Posterior vena cava (tissue), 2 donors: ENCODE measurements at regions not wholly inside any gene's neighbourhood (a gene's known extent, or its start where the extent isn't known, plus 50 kb on each side); places are given as distances from the start of the nearest gene placed in this dataset.

Experiments used
- DNase-seq: peaks from one replicate; pipeline ENCODE4 v3.0.0-alpha.2; 2020; ENCODE audit warnings: low spot score
- intact Hi-C, 2 donors: fragments of 100-400 bp; cut with DNase I; formaldehyde crosslinking; loops; one replicate each; pipeline versions ENCODE4 v1.14.1 to v1.14.2; 2022 to 2023
- donor health status: DM: yes; HTN: yes; CAD: no.
- donor health status: DM: yes; HTN: yes; CAD: no.

DNA sequence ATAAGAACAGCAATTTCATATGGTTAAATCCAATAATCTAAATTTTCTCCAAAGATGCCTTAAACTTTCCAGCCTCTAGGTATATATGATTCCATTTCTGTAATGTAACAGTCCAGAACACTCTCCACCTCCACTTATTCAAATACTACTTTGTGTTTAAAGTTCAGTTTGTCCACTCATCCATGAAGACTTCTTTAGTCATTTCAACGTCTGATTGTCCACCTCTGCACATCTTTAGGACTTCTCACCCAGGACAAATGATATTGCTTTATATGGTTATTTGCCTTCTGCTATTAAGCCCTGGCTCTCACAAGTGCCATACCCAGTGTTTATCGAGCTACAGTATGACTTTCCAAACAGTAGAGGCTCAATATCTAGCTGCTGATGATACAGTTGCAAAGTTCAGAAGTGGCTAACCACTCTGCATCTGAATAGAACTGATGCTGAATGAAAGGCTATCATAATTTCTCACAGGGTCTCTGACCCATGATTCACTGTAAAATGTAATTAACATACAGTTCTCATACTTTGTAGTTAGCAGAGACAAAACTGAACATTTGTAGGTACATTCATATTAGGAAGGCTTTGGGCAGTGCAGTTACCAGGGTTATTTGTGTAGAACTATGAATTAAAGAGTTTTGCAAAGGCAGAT, 93.7 kb upstream of the MBNL1 start:
- DNase-seq = no peak
- intact Hi-C loops = no loop called here

DNA sequence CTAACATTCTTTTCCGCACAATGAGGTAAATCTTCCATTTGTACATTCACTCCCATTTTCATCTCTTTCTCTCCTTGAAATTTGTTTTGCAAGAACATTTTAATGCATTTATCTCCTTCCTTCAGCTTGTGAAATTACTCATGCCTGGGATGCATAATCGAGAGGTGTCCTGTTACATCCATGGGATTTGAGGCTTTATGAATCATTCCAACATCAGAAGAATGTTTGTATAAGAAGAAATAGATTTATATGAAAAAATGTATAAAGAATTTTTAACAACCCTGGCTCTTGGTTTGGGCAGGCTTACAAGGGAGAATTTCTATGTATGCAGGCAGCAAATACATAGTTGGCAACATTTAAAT, 93.2 kb upstream of the MBNL1 start:
- DNase-seq = no peak
- intact Hi-C loops = no loop called here

DNA sequence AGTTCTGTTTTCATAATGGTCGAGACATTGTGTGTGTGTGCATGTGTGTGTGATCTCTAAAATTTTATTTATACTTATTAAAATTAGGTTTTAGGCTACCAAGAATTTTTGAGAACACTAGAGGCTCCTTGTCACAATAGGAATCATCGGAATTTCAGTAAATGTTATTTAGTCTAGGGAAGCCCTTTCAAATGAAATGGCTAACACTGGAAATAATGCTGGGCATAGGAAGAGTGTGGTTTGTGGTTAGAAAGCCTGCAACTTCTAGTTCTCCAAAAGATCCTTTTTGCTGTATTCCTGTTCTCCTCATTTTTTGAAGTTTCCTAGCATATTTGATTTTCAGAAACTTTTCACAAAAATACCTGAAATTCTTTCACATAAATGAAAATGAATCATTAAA, 92.5 kb upstream of the MBNL1 start:
- DNase-seq = no peak
- intact Hi-C loops = no loop called here

DNA sequence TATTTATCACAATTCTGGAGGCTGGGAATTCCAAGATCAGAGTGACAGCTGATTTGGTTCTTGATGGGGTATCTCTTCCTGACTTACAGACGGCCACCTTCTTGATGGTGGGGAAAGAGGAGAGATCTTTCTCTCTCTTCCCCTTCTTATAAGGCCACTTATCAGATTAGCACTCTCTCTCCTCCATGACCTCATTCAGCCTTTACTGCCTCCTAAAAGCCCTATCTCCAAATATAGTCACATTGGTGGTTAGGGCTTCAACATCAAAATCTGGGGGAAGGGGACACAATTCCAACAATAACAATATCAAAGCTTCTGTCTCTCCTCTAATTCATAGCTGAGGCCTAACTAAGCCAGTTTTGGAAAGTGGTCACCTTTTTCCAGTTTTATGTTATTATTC, 91.7 kb upstream of the MBNL1 start:
- intact Hi-C loops = no loop called here
- DNase-seq = no peak

DNA sequence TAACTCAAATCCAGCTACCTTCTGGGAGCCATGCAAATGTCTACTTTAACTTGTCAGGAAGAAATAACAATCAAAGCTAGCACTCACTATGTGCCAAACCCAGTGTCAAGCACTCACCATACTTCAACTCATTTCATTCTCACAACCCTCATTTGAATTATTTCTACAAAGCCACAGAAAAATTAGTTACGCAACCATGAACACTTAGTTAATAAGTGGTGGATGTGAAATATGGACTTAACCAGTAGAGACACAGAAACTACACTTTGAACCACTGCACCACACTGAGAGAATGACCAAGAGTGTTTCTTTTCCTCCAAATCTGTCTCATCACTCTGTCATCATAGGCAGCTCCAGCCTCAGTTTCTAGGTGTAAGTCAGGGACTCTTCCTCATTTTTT, 91.0 kb upstream of the MBNL1 start:
- intact Hi-C loops = no loop called here
- DNase-seq = no peak

DNA sequence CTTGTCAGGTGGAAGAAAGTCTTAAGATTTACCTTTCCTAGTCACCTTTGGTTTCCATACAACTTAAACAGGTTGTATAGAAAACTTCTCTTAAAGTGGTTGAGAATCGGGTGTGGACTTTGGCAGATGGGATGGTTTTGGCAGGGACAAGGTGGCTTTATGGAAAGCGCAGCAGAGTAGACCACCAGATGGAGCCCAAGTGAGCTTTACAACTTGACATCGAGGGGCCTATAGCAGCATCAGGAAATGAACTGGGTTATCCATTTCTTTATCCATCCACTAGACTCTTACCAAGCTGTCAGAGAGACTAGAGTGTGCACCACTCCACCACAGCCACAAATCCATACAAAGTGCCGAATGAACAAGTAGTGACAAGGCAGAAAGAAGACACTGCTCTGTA, 85.3 kb upstream of the MBNL1 start:
- DNase-seq = no peak
- intact Hi-C loops = no loop called here

DNA sequence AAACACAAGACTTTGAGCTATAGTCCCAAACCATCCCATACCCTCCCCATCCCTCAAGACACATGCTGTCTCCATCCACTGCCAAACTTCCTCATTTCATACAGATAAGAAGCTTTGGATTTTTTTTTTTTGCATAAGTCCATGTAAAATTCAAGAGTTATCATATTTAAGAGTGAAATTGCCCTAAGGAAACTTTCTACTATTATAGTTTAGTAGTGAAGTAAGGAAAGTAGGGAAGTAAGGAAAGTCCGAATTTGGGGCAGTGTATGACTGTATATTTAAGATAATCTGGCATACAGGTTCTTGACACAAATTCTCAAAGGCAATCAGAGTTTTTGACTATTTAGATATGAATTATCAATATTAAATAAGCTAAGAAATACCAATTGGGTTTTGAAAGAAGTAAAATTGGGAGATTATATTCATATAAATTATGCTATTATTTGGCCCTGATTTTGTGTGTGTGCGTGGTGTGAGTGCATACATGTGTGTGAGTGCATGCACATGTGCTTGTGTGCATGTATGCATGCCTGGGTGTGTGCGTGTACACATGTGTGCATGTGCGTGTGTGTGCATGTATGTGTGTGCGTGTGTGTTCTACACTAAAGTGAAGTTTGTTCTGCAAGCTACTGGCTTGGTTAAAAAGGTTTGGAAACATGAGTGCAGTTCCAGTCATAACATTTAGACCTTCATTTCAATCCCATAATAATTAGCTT, 83.6 kb upstream of the MBNL1 start:
- intact Hi-C loops = no loop called here
- no peak for DNase-seq

DNA sequence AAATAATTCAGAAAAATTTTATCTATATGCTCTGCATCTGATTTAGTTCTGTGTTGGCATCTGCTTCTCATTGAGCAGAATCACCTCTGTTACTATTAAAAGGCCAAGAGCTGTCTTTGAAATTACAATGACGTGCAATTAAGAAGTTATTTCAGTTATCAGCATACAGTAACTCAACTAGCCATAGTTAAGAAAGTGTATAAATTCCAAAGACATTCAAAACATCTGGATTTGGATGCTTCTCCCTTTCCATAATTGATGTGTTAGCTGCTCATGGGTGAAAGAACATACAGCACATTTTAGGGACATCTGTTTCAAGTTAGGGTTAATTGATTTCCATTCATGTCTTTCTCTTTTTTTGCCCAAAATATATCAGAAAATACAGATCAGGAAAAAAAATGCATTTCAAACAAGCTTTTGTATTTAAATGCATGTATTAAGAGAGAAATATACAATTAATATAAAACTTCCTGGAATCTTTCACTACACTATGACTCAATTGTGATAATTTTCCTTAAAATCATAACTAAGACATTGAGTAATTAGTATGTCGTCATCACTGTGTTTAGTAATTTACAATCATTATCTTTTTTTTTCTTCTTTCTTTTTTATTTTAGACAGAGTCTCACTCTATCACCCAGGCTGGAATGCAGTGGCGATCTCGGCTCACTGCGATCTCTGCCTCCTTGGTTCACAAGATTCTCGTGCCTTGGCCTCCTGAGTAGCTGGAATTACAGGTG, 82.7 kb upstream of the MBNL1 start:
- intact Hi-C loops = no loop called here
- no peak for DNase-seq

DNA sequence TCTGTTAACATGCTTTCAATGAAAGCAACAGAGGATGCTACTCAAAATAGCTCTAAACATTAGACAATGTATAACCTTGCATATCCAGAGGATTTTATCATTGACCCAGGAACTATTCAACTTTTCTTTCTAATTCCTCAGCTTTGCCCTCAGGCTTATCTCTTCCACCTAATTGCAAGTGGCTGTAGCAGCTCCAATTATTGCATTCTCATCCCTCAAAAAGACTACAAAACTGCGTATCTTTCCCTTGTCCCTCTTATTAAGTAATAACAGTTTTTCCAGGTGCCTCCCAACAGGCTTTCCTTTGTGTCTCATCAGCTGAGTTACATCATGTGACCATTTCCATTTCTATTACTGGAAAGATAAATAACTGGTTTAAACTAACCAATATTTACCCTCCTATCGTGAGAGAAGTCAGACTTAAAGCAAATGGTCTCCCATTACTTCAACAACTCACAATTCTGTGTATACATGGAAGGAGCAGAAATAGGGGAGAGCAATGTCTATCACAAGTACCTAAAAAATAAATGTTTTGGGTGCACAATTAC, 78.0 kb upstream of the MBNL1 start:
- intact Hi-C loops = no loop called here

DNA sequence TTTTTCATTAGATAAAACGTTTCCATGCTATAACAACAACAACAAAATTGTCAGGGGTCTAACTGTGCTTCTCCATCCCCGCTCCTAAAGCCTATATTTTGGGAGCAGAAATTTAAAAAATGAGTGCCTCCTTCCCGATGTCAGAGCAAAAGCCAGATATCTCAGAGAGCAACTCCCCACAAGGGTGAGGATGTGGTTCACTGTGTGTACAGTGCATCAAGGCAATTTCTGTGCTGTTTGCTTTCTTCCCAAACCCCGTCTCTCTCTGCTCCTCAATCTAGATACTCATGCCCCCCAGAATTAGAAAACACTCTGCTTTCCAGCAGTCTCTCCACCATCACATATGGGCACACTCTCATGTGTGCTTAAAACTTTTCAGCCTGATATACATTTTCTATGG, 76.7 kb upstream of the MBNL1 start:
- no peak for DNase-seq
- intact Hi-C loops = no loop called here

More for the DNA sequence above, 78.0 kb upstream of the MBNL1 start:
- DNase-seq = no peak

DNA sequence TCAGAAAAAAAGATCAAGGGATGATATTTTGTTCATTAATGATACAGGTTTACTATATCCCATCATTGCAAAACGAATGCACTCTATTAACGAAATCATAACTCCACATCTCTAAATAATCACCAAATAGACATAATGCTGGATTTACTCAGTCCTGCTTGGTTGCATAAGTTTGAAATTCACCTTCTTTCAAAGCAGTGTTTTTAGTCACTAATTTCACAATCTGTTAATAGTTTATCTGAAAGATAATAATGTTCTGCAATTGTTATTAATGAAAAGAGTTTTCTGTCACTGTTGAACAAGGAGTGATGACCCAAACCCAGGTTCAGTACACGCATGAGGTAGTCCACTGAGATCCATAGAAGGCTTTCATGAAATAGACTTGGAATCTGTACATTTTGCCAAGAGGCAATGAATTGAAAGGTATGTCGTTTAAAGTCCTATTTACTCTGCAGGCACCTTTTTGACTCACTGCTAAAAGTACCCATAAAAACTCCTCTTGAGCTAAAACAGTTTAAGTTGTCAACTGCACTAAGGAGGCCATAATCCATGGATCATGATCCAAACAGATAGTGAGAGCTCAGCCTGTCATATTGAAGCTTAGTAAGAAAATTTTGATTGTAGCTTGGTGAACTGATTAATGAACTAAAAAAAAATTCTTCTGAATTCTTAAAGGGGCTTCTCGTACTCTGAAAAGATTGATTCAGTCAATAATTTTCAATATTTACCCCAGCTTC, 75.6 kb upstream of the MBNL1 start:
- intact Hi-C loops = no loop called here
- no peak for DNase-seq

DNA sequence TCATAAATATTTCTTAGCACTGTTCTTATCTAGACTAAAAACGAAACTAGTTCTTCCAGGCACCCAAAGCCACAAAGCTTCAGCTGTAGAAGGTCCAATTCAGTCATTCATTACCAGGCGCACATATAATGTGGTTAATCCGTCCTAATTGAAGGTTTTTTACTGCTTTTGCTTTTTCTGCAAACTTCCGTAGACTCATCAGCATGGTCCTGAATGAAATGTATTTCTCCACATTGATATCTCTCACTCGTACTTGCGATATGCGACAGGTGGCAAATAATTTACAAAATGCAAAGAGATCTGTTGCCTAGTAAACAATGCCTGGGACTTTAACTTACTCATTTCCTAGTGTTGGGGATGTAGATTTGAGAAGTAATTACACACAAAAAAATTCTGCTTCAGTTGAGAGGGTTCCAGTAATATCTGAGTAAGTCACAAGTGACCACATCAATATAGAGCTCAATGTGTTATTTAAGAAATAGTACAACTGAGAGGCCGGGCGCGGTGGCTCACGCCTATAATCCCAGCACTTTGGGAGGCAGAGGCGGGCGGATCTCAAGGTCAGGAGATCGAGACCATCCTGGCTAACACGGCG, 75.0 kb upstream of the MBNL1 start:
- intact Hi-C loops = no loop called here
- peak; percentile 74 for DNase-seq

DNA sequence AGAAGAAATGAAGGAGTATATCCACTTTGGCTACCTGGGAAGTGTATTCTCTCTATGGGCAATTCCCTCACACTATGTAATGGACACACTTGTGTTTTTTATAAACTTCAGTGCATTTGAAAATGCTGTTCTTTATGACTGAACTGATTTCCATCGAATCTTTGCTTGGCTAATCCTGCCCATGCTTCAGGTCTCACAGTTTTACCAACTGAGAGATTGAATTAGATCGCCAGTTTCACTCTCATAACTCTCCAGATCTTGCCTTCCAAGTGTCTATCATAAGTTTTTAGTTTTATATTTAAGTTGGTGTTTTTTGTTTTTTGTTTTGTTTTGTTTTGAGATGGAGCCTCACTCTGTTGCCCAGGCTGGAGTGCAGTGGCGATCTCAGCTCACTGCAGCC, 73.5 kb upstream of the MBNL1 start:
- no peak for DNase-seq
- intact Hi-C loops = no loop called here

DNA sequence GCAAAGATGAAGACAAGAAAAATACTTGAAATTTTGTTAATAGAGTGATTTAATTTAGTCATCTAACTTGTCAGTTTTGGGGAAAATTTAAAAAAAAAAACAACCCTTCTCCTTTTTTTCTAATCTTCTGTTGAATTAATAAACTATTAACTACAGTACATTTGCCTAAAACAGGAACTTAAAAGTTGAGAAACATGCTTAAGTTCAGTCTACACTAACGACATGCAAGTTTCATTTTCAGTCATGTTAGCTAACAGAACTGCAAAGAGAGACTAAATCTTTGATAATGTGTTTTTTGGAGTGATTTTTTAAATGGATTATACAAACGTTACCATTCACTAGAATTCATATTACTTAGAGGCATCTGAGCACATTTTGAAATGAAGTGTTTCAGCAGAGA, 71.9 kb upstream of the MBNL1 start:
- no peak for DNase-seq
- intact Hi-C loops = no loop called here

DNA sequence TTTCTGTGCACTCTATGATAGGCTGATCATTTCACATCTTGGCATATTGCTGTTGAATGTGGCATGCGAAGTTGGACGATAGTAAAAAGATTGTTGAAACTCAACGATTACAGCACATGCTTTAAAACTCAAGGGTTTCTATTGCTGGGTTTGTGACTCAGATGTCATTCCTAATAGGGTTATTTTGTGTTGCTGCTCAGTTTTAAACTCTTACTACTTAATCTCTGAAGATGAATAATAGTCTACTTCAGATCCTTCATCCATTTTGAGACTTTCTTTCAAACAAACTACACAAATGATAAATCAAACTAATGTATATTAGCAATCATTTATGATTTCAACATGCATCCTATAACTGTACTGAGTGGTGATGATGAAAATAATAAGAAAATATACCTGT, 71.3 kb upstream of the MBNL1 start:
- intact Hi-C loops = no loop called here
- no peak for DNase-seq

DNA sequence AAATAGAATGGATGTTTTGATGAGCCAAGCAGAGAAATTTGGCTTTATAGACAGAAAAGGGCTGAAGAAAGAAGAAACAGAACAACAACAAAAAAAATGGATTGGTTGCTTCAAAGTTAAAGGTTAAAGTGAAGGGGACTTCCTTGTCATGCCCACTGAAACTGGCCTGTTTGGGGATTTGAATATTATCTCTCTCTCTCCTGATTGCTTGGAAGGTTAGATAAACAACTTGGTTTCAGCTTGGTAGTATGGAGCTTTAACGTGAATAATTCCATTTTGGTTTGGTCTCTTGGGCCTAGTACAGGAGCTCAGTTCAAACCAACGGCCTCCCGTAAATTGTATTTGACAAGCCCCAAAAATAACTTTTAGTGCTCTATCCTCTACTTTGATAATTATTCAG, 70.8 kb upstream of the MBNL1 start:
- DNase-seq = no peak
- intact Hi-C loops = no loop called here

DNA sequence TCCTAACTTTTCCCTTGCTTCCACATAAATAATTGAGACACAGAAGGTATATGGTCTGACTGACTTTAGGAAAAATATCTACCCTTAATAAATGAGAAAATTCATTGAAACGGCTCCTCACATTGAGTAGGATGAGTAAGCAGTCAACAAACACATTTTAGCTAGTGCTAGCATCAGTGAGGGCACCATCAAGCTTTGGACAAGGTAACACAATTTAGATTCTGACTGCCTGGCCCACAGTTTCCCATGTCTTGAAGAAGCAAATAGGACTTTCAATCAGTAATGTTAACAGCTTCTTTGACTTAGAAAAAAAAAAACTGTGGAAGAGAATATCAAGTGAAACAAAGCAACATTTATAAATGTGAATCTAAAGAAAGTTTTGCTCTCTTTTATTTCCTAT, 70.1 kb upstream of the MBNL1 start:
- intact Hi-C loops = no loop called here
- no peak for DNase-seq

DNA sequence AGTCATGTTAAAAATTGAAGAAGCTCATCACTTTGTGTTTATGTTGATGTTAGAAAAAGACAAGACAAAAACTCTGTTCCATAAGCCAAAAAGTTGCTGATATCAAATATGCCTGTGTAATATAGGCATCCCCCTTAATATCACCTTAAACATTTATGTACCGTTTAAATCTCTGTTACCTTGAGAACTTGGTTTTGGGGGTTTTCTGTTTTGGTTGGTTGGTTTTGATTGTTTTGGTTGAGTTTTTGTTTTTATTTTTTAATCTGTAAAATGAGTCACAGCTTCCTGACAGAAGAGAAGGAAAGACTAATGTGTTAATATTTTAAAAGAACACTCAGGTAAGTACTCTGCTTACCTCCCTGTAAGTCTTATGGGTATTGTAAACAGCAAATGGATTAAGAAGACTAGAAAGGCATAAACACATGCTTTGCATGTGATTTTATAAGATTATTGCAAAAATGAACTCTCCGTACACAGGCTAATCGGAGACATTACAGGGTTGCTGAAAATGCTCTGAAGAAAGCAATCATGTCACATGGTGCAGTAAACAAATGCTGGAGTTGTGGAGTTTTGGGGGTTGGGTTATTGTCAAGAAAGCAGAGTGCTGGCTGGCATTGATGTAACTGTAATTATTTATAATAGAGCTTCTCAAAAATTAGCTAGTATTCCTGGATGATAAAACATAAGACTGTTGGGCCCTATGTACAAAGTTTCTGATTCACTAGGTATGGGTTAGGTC, 69.5 kb upstream of the MBNL1 start:
- no peak for DNase-seq
- intact Hi-C loops = no loop called here
